GM10266 (cell line): ENCODE measurements at regions not wholly inside any gene's neighbourhood (a gene's known extent, or its start where the extent isn't known, plus 50 kb on each side); places are given as distances from the start of the nearest gene placed in this dataset.
"Not testable (repeated sequence)": the region's sequence is repeated elsewhere in the genome, so short reads cannot be mapped to it uniquely, and the experiment has no call there.

Experiments
- DNase-seq: peaks from one replicate; pipeline ENCODE4 v3.0.0; 2012; ENCODE audit errors: extremely low spot score
- CTCF ChIP-seq: IDR thresholded peaks from 2 replicates; pipeline ENCODE4 v1.5.1; 2012; ENCODE audit warnings: mild to moderate bottlenecking, low read depth; ENCODE audit not compliant: control insufficient read depth, insufficient read depth; ENCODE audit errors: missing control alignments

GRCh38 chr10:33056828-33057596 lies 99.0 kb upstream of the ITGB1 start:
- no peak for DNase-seq
- TF ChIP-seq CTCF, result no peak

- no peak for TF ChIP-seq CTCF
- DNase-seq, result no peak
These were observed 97.6 kb upstream of the ITGB1 start for GRCh38 chr10:33055625-33056024.

GRCh38 chr10:33052915-33053810 lies 95.1 kb upstream of the ITGB1 start:
- TF ChIP-seq CTCF, result no peak

GRCh38 chr10:33052263-33052875 lies 94.3 kb upstream of the ITGB1 start:
- no peak for TF ChIP-seq CTCF
- DNase-seq, result no peak

More at GRCh38 chr10:33052915-33053810, 95.1 kb upstream of the ITGB1 start:
- no peak for DNase-seq

- DNase-seq, result not testable (repeated sequence)
These were observed 92.2 kb upstream of the ITGB1 start for GRCh38 chr10:33049963-33050920.

GRCh38 chr10:33048223-33048622 lies 90.2 kb upstream of the ITGB1 start:
- TF ChIP-seq CTCF, result no peak
- DNase-seq, result no peak

- no peak for DNase-seq
These were observed 89.6 kb upstream of the ITGB1 start for GRCh38 chr10:33047655-33048054.

More at GRCh38 chr10:33047655-33048054, 89.6 kb upstream of the ITGB1 start:
- no peak for TF ChIP-seq CTCF
